ENCODE measurements at regions not wholly inside any gene's neighbourhood (a gene's known extent, or its start where the extent isn't known, plus 50 kb on each side); places are given as distances from the start of the nearest gene placed in this dataset.
"Not testable (repeated sequence)": the region's sequence is repeated elsewhere in the genome, so short reads cannot be mapped to it uniquely, and the experiment has no call there.

DNA sequence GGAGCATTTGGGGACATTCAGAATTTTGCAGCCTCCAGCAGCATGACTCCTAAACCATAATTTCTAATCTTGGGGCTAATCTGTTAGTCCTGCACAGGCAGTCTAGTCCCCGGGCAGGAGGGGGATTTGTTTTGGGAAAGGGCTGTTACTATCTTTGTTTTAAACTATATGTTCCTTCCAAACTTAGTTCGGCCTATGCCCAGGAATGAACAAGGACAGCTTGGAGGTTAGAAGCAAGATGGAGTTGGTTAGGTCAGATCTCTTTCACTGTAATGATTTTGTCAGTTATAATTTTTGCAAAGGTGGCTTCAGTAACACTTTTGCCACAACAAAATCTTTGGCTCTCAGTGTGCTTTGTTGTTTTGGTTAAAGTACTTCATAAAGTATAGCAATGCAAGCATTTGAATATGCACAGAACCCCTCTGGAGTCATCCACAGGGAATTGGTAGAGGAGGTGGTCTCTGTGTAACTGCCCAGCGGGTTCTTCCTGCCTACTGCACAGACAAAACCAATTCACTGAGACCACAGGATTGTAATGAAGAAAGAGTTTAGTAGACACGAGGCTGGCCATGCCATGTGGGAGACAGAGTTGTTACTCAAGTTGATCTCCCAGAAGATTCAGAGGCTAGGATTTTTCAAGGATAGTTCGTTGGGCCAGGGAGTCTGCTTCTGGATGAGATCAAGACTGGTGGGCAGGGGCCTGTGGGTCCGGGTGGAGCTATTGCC is 224.1 kb upstream of the MYLIP start:
- no peak for DNase-seq (ENCODE audit: low spot score)

DNA sequence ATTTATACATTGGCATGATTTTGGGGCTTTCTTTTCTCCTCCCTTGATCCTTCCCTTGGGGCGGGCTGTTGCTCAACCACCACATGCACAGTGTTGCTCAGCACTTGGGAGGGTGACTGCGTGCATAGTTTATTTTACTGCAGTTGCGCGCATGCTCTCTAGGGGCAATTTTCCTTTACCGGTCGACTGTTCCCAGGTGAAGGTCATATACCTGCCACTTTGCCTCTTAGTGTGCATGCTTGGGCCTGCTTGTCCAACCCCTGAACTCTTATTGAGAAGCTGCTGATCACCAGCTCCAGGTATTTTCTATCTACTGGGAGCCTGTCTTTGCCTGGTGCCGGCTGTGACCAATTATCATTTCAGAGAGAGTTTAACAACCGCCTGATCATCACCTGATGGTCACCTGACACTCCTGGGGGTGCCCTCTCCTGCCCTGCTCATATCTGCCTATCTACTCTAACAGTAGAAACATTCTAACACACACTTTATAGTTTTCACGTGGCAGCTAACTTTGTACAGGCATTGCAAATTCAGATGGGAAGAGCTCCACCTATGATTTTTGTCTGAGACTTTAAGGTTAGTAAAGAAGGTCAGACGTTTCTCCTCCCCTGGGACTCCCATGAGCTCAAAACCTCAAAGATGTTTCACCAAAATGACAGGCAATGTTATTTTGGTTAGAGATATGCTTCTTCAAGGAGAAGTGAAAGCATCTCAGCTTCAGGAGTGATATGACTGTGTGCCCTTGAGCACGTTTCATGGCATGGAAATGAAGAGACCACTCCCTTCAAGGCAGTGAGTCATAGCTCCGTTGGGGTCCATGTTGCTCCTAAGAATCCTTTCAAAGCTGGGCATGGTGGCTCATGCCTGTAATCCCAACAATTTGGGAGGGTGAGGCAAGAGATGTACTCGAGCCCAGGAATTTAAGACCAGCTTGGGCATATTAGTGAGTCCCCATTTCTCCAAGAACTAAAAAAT is 227.5 kb upstream of the MYLIP start:
- DNase-seq (ENCODE audit: low spot score): no peak

- DNase-seq (ENCODE audit: low spot score): no peak
Observed at GRCh38 chr6:15898693-15899092, 230.2 kb upstream of the MYLIP start.

DNA sequence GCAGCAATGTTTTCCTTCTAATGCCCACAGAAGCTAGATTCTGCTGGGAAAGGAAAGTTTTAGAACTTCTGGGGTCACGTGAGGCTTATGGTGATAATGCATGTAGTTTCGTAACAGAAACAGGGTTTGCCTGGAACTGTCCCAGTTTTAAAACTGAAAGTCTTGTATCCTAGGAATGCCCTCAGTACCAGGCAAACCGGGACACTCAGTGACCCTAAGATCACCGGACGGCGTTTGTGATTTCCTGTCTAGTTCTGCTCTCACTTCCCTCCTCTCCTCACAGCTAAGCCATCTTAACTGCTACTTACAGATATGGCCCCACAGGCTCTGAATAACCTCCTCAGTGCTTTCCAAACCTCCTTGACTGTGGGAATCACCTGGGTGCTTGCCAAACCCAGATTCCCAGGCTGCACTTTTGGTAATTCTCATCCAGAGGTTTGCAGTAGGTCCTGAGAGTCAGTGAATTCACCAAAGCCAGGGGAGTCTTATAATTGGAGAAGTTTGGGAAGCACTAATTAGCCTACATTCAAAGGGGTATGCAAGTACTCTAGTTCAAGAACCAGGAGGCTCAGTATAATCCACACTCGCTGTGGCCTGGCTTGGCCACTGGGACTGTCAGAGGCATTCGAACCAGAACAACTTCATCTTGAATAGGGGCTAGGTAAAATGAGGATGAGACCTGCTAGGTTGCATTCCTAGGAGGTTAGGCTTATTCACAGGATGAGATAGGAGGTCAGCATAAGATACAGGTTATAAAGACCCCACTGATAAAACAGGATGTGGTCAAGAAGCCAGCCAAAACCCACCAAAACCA is 231.6 kb upstream of the MYLIP start:
- no peak for DNase-seq (ENCODE audit: low spot score)

DNA sequence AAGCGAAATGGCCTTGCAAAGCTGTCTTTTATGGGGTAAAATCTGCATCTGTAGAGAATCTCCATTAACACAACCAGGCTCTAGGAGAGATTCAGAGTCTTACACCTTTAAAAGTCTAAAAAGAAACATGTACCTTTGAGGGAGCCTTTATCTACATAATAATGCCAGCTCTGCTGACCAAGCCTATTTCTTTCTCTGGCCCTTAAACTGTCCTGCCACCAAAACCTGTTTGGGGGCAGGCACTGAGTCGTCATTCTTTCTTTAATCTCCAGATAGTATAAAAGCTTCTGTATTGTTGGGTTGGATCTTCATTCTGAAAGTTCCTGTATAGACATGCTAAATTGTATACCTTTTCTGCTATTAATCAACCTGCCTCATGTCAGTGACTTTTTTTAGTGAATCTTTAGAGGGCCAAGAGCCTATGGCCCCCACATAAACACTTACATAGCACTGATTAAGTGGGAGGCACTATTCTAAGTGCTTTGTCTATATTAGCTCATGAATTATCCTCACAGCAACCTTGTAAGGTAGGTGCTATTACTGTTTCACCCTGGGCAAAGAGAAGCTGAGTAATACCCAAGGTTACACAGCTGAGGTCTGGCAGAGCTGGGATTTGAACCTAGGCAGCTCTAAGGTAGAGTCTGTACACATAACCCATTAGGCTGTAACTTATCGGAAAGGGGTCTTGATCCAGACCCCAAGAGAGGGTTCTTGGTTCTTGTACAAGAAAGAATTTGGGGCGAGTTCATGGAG is 232.3 kb upstream of the DTNBP1 start:
- DNase-seq (ENCODE audit: low spot score): no peak

GRCh38 chr6:15893556-15894253 is 230.9 kb upstream of the DTNBP1 start:
- DNase-seq (ENCODE audit: low spot score): peak; percentile 31

DNA sequence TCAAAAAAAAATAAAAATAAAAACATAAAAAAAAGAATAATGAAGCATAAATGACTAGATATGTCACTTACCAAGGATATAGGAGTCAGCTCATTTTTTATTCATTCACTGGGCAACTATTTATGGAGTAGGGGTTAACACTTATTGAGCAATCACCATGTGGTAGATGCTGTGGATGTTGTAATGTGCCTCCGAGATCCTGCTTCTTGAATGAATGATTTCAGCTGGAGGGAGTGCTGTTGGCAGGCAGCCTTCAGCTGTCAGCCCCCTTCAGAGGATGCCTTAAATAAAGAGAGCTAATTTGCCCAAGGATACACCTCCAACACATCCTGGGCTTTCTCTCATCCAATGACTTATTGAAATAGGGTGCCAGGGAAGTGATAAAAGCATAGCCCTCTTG is 229.5 kb upstream of the DTNBP1 start:
- no peak for DNase-seq (ENCODE audit: low spot score)

DNA sequence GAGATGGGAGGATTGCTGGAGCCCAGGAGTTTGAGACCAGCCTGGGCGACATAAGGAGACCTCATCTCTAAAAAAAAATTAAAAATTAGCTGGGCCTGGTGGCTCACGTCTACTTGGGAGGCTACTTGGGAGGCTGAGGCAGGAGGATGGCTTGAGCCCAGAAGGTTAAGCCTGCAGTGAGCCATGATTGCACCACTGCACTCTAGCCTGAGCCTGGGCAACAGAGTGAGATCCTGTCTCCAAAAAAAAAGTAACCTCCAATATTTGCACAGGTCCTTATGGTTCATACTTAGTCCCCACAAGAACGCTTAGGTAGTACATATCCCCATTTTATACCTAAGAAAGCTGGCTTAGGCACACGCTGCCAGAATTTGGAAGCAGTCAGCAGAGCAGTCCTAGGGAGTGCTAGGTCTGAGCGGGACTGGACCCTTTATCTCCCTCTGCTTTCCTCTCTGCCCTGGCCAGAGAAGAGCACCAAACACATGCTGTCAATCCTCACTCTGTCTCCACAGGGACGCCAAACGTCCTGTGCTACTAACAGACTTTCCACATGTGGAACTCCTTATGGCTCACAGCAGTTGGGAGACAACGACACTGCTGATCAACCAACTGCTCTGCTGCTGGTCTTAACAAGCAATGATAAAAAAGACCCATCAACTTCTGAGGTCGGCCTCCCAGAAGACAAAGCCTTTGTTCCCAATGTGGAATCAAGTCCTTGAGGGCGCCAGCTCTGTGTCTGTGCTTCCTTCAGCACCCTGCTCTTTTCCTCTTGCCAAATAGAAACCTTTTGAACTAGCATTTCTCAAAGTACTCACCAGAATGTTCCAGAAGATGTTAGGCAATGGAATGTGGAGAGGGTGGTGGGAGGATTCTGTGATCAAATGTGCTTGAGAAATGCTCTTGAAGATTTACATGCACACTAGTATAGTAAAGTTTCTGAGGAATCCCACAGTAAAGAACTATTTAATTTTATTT is 226.3 kb upstream of the DTNBP1 start:
- DNase-seq (ENCODE audit: low spot score): no peak

- no peak for DNase-seq (ENCODE audit: low spot score)
Observed at GRCh38 chr6:15887491-15888461, 224.9 kb upstream of the DTNBP1 start.

- no peak for DNase-seq (ENCODE audit: low spot score)
Observed at GRCh38 chr6:15885624-15886023, 222.8 kb upstream of the DTNBP1 start.

- not testable (repeated sequence) for DNase-seq (ENCODE audit: low spot score)
Observed at GRCh38 chr6:15883593-15883992, 220.8 kb upstream of the DTNBP1 start.

DNA sequence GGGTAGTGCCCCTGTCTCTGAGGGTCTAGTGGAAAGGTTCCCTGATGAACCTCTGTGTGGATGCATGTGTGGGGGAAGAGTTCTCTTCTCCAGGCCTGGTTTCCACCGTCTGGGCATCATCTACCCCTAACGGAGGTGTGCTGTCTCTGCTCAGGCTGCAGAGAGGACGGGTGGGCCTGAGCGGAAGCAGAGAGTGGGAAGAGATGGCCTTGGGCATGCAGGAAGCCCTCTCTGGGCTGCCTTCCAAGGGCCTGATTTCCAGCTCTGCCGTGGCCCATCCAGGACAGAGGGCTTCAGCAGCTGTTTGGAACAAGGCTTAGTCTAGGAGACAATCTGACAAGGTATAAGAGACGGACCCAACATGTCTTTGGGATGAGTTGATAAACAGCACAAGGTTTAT is 220.1 kb upstream of the DTNBP1 start:
- DNase-seq (ENCODE audit: low spot score): no peak

DNA sequence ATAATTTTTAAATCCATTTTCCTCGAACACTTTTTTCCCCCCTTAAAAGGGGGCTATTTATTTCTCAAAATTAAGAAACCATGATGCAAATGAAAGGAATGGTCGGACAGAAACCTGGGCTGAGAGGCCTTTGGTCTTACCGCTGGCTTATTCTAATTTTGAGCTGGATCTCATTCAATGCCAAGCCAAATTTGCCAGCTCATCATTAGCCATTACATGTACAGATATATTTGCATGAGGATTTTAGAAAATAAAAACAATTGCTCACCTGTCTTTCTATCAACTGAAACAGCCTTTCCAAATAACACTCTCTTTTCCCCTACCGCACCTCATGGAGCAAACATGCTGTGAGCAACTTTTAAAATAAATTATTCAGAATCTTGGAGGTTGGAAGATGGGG is 219.5 kb upstream of the DTNBP1 start:
- DNase-seq (ENCODE audit: low spot score): no peak

DNA sequence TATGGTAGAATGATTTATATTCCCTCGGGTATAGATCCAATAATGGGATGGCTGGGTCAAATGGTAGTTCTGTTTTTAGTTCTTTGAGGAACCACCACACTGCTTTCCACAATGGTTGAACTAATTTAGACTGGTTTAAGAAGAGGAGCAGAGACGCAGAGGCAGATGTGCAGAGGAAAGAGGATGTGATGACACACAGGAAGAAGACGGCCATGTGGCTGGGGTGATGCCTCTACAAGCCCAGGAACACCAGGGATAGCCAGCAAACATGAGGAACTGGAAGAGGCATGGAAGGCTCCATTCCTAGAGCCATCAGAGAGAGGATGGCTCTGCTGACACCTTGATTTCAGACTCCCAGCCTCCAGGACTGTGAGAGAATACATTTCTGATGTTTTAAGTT is 218.3 kb upstream of the DTNBP1 start:
- DNase-seq (ENCODE audit: low spot score): peak; percentile 58

DNA sequence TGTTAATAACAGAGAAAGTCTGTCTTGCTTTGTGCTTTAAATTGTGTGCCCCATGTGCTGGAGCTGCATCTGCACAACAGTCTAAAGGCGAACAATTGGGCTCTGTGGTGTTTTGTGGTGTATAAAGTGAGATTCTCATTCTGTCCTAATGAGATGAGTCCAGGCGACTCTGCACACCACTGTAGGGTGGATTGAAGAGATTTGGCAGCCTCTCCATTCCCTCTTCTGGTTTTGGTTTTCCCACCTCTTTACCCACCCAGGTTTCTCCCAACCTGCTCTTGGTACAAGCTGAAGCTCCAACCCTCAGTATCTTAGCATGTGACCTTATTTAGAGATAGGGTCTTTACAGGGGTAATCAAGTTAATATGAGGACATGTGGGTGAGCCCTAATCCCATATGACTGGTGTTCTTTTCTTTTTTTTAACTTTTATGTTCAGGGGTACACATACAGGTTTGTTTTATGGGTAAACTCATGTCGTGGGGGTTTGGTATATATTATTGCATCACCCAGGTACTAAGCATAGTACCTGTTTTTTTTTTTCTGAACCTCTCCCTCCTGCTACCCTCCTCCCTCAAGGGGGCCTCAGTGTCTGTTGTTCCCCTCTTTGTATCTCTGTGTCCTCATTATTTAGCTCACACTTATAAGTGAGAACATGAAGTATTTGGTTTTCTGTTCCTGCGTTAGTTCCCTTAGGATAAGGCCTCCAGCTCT is 217.6 kb upstream of the DTNBP1 start:
- DNase-seq (ENCODE audit: low spot score): no peak

GRCh38 chr6:15879371-15880261 is 216.8 kb upstream of the DTNBP1 start:
- DNase-seq (ENCODE audit: low spot score): peak; percentile 90

- no peak for DNase-seq (ENCODE audit: low spot score)
Observed at GRCh38 chr6:15877231-15877630, 214.4 kb upstream of the DTNBP1 start.

Measured in kidney capillary endothelial cell (primary cell).